ENCODE measurements at regions not wholly inside any gene's neighbourhood (a gene's known extent, or its start where the extent isn't known, plus 50 kb on each side); places are given as distances from the start of the nearest gene placed in this dataset.

- intact Hi-C loops (cut with DNase I; ENCODE audit: low total_unique reads), result no loop called here
- H3K27me3 ChIP-seq, result no peaks in the 10 kb centered on the region
- no peaks in the 10 kb centered on the region for H3K36me3 ChIP-seq
- TF ChIP-seq POLR2A (IDR thresholded peaks at IDR 0.05) (no peak), CTCF (IDR thresholded peaks at IDR 0.05) (no peak)
- H3K27ac ChIP-seq, result no peak overlapping the region
- no peaks in the 10 kb centered on the region for H3K4me1 ChIP-seq
- no peak overlapping the region for H3K4me3 ChIP-seq
- no peak for DNase-seq
- H3K9me3 ChIP-seq, result no peaks in the 10 kb centered on the region
Measured at GRCh38 chr5:43947935-43948334, 345.0 kb downstream of the NNT start.

- Histone ChIP-seq H3K4me3 (no peak overlapping the region), H3K27me3 (no peaks in the 10 kb centered on the region), H3K36me3 (no peaks in the 10 kb centered on the region), H3K27ac (no peak overlapping the region), H3K9me3 (no peaks in the 10 kb centered on the region), H3K4me1 (no peaks in the 10 kb centered on the region)
- TF ChIP-seq POLR2A (IDR thresholded peaks at IDR 0.05) (no peak), CTCF (IDR thresholded peaks at IDR 0.05) (no peak)
- intact Hi-C loops (cut with DNase I; ENCODE audit: low total_unique reads), result no loop called here
- no peak for DNase-seq
Measured at GRCh38 chr5:43941806-43942205, 338.8 kb downstream of the NNT start.

- TF ChIP-seq POLR2A (IDR thresholded peaks at IDR 0.05) (no peak), CTCF (IDR thresholded peaks at IDR 0.05) (no peak)
- no peaks in the 10 kb centered on the region for H3K9me3 ChIP-seq
- no peaks in the 10 kb centered on the region for H3K4me1 ChIP-seq
- no peak overlapping the region for H3K4me3 ChIP-seq
- DNase-seq, result no peak
- H3K27me3 ChIP-seq, result no peaks in the 10 kb centered on the region
- no peak overlapping the region for H3K27ac ChIP-seq
- intact Hi-C loops (cut with DNase I; ENCODE audit: low total_unique reads), result no loop called here
- H3K36me3 ChIP-seq, result no peaks in the 10 kb centered on the region
Measured at GRCh38 chr5:43940562-43940961, 337.6 kb downstream of the NNT start.

GRCh38 chr5:43926923-43927322 lies 323.9 kb downstream of the NNT start:
- no peak overlapping the region for H3K27ac ChIP-seq
- H3K9me3 ChIP-seq, result no peaks in the 10 kb centered on the region
- intact Hi-C loops (cut with DNase I; ENCODE audit: low total_unique reads), result no loop called here
- H3K36me3 ChIP-seq, result no peaks in the 10 kb centered on the region
- H3K4me3 ChIP-seq, result no peak overlapping the region
- DNase-seq, result no peak
- no peaks in the 10 kb centered on the region for H3K4me1 ChIP-seq
- TF ChIP-seq POLR2A (IDR thresholded peaks at IDR 0.05) (no peak), CTCF (IDR thresholded peaks at IDR 0.05) (no peak)
- no peaks in the 10 kb centered on the region for H3K27me3 ChIP-seq

GRCh38 chr5:43920422-43920821 lies 317.4 kb downstream of the NNT start:
- Histone ChIP-seq H3K9me3 (no peaks in the 10 kb centered on the region), H3K4me1 (no peaks in the 10 kb centered on the region), H3K27ac (no peak overlapping the region), H3K36me3 (no peaks in the 10 kb centered on the region), H3K4me3 (no peak overlapping the region), H3K27me3 (no peaks in the 10 kb centered on the region)
- no peak for DNase-seq
- TF ChIP-seq POLR2A (IDR thresholded peaks at IDR 0.05) (no peak), CTCF (IDR thresholded peaks at IDR 0.05) (no peak)
- intact Hi-C loops (cut with DNase I; ENCODE audit: low total_unique reads), result no loop called here

Measured in uterus (tissue), 3 donors.